Omental fat pad (tissue), 3 donors: ENCODE measurements at regions not wholly inside any gene's neighbourhood (a gene's known extent, or its start where the extent isn't known, plus 50 kb on each side); places are given as distances from the start of the nearest gene placed in this dataset.

Source experiments
- ATAC-seq: fragments of 150-250 bp; one replicate; pipeline ENCODE4 v1.9.1; 2016; ENCODE audit warnings: mild to moderate bottlenecking, moderate library complexity; ENCODE audit not compliant: low FRiP score
- DNase-seq: peaks from one replicate; pipeline ENCODE4 v3.0.0-alpha.2; 2019; ENCODE audit warnings: low spot score
- CTCF ChIP-seq, 3 donors: fragments of 450-650 bp; IDR thresholded peaks; one replicate each; pipeline ENCODE4 v1.5.1; 2016 to 2017; ENCODE audit warnings: antibody characterized with exemption in 3 of 3, mild to moderate bottlenecking in 3 of 3, moderate library complexity in 2 of 3

- ATAC-seq (no peak), DNase-seq (no peak)
- TF ChIP-seq CTCF (IDR thresholded peaks at IDR 0.05): no peak
Measured at GRCh38 chr1:57671750-57672149, 247.9 kb upstream of the DAB1 start.

- DNase-seq (no peak), ATAC-seq (no peak)
- TF ChIP-seq CTCF (IDR thresholded peaks at IDR 0.05): no peak
Measured at GRCh38 chr1:57659804-57660203, 235.9 kb upstream of the DAB1 start.

- TF ChIP-seq CTCF (IDR thresholded peaks at IDR 0.05): no peak
- no peak for DNase-seq
- no peak for ATAC-seq
Measured at GRCh38 chr1:57655161-57655560, 231.3 kb upstream of the DAB1 start.

GRCh38 chr1:57644667-57645066, 220.8 kb upstream of the DAB1 start:
- ATAC-seq (no peak), DNase-seq (no peak)
- TF ChIP-seq CTCF (IDR thresholded peaks at IDR 0.05): no peak

GRCh38 chr1:57638239-57638638, 214.4 kb upstream of the DAB1 start:
- DNase-seq (no peak), ATAC-seq (no peak)
- no peak for TF ChIP-seq CTCF (IDR thresholded peaks at IDR 0.05)

- DNase-seq (no peak), ATAC-seq (no peak)
- no peak for TF ChIP-seq CTCF (IDR thresholded peaks at IDR 0.05)
Measured at GRCh38 chr1:57637155-57637554, 213.3 kb upstream of the DAB1 start.

- no peak for TF ChIP-seq CTCF (IDR thresholded peaks at IDR 0.05)
- DNase-seq: no peak
- ATAC-seq: no peak
Measured at GRCh38 chr1:57633881-57634280, 210.0 kb upstream of the DAB1 start.
